Gastroesophageal sphincter (tissue), 4 donors: ENCODE measurements at regions not wholly inside any gene's neighbourhood (a gene's known extent, or its start where the extent isn't known, plus 50 kb on each side); places are given as distances from the start of the nearest gene placed in this dataset.
"Not testable (repeated sequence)": the region's sequence is repeated elsewhere in the genome, so short reads cannot be mapped to it uniquely, and the experiment has no call there.

Experiments
- ATAC-seq: fragments of 150-250 bp; one replicate; pipeline ENCODE4 v1.9.1; 2016; ENCODE audit warnings: mild to moderate bottlenecking, moderate library complexity
- H3K27ac ChIP-seq, 4 donors: fragments of 200-600 bp; sonication (generic) in 3 of 4; 1 replicate in 3 of 4; 2 replicates in 1 of 4; pipeline ENCODE4 v1.5.1; 2016 to 2019
- H3K27me3 ChIP-seq: fragments of 200-600 bp; sonication (generic); one replicate; pipeline ENCODE4 v1.5.1; 2019
- H3K36me3 ChIP-seq, 2 donors: fragments of 200-600 bp; sonication (generic); one replicate each; pipeline ENCODE4 v1.5.1; 2019; ENCODE audit warnings: control low read depth in 1 of 2
- H3K4me1 ChIP-seq, 3 donors: fragments of 200-600 bp; sonication (generic); 1 replicate in 2 of 3; 2 replicates in 1 of 3; pipeline ENCODE4 v1.5.1; 2016 to 2019; ENCODE audit warnings: control low read depth in 2 of 3
- H3K4me3 ChIP-seq, 2 donors: fragments of 200-600 bp; sonication (generic); one replicate each; pipeline ENCODE4 v1.5.1; 2019; ENCODE audit warnings: mild to moderate bottlenecking in 1 of 2, moderate library complexity in 1 of 2
- H3K9me3 ChIP-seq, 3 donors: fragments of 200-600 bp; sonication (generic); one replicate each; pipeline ENCODE4 v1.5.1; 2017 to 2019; ENCODE audit warnings: control low read depth in 2 of 3
- EP300 ChIP-seq: sonication (generic); formaldehyde crosslinking; IDR thresholded peaks from one replicate; pipeline ENCODE4 v1.6.1; 2017; ENCODE audit warnings: antibody characterized with exemption, mild to moderate bottlenecking
- POLR2A ChIP-seq, 2 donors: fragments of 450-650 bp; IDR thresholded peaks; one replicate each; pipeline ENCODE4 v1.6.1; 2017; ENCODE audit warnings: antibody characterized with exemption in 2 of 2, mild to moderate bottlenecking in 2 of 2, moderate library complexity in 1 of 2
- POLR2AphosphoS5 ChIP-seq: sonication (generic); formaldehyde crosslinking; IDR thresholded peaks from one replicate; pipeline ENCODE4 v1.6.1; 2017; ENCODE audit warnings: antibody characterized with exemption
- WGBS, 2 donors: methylation state at CpG; one replicate each; pipeline ENCODE4 v1.1.5; 2018; ENCODE audit warnings: low coverage in 1 of 2; 5-methylcytosine and 5-hydroxymethylcytosine counted together
- TF ChIP-seq, protein P1 (sequence below), 4 experiments: fragments of 200-600 bp in 2 of 4; fragments of 450-650 bp in 2 of 4; sonication (generic) in 1 of 4; IDR thresholded peaks; one replicate each; pipeline ENCODE4 v1.5.1; 2017 to 2019; ENCODE audit warnings: antibody characterized with exemption in 4 of 4, mild to moderate bottlenecking in 2 of 4, moderate library complexity in 2 of 4

DNA sequence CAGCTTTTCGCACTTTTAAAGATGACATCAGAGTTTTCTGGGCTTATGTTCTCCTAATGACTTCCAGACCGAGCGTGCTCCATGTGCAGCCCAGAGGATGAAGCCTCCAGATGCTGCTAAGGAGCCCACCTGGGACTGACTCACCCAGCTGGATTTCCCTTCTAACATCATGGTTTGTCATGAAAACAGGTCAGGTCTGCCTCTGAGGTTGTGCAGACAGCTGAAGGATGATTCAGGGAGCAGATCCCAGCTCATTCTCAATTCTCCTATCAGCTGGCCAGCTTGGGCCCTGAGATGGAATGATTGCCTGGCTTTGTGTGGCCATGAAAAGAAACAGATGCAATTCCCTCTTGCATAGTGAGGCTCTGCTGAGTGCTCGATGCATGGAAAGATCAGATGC lies 123.9 kb upstream of the DUSP10 start:
- Histone ChIP-seq H3K27me3 (no peaks in the 10 kb centered on the region), H3K4me3 (no peak overlapping the region), H3K27ac (no peak overlapping the region), H3K9me3 (no peaks in the 10 kb centered on the region), H3K36me3 (no peaks in the 10 kb centered on the region), H3K4me1 (no peaks in the 10 kb centered on the region)
- WGBS, 2 donors: 100% methylated on average over 1 to 3 of the region's 4 CpGs
- no peak for TF ChIP-seq EP300
- TF ChIP-seq, protein P1, sequence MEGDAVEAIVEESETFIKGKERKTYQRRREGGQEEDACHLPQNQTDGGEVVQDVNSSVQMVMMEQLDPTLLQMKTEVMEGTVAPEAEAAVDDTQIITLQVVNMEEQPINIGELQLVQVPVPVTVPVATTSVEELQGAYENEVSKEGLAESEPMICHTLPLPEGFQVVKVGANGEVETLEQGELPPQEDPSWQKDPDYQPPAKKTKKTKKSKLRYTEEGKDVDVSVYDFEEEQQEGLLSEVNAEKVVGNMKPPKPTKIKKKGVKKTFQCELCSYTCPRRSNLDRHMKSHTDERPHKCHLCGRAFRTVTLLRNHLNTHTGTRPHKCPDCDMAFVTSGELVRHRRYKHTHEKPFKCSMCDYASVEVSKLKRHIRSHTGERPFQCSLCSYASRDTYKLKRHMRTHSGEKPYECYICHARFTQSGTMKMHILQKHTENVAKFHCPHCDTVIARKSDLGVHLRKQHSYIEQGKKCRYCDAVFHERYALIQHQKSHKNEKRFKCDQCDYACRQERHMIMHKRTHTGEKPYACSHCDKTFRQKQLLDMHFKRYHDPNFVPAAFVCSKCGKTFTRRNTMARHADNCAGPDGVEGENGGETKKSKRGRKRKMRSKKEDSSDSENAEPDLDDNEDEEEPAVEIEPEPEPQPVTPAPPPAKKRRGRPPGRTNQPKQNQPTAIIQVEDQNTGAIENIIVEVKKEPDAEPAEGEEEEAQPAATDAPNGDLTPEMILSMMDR (IDR thresholded peaks at IDR 0.05): no peak
- no peak for TF ChIP-seq POLR2A (IDR thresholded peaks at IDR 0.05)
- no peak for TF ChIP-seq POLR2AphosphoS5
- ATAC-seq: no peak

DNA sequence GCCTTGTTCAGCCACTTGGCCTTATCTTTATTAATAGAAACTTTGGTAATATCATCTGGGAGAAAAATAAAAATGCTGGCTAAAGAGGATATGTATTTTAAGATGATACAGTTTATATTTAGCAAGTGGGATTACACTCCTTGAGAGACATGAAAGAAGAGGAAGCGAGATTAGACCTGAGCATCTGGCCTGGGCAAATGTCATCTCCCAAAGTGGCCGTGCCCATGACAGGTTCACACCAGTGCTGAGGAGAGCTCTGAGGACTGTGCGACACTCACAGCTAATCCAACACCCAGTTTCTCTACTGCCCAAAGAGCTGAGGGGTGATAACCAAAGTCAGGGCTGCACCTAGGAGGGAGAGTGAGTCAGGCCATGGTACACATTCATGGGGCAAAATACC lies 121.7 kb upstream of the DUSP10 start:
- Histone ChIP-seq H3K4me3 (no peak overlapping the region), H3K27me3 (no peaks in the 10 kb centered on the region), H3K36me3 (no peaks in the 10 kb centered on the region), H3K9me3 (no peaks in the 10 kb centered on the region), H3K27ac (no peak overlapping the region), H3K4me1 (no peaks in the 10 kb centered on the region)
- 87% methylated on average over 3 of the region's 3 CpGs; no CpG with 5 or more reads in 1 of the 2 donors for WGBS, 2 donors
- TF ChIP-seq EP300 (no peak), POLR2AphosphoS5 (no peak), POLR2A (IDR thresholded peaks at IDR 0.05) (no peak)
- TF ChIP-seq, protein P1 (IDR thresholded peaks at IDR 0.05): no peak
- no peak for ATAC-seq

DNA sequence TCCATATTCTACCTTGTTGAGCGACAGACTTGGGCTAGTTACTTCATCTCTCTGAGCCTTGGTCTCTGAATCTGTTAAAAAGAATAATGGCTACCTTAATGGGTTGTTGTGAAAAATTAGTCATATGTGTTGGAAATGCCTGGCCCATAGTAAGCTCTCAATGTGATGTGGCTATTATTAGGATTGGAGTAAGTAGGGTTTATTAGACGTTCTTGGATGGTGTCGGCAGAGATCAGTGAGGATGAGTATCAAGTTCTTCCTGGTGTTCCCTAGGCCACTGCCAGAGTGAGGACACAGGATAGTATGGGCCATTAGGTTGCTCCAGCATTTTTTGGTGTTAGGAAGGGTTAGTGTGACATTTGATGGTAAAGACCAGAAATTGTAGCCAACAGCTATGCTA lies 121.1 kb upstream of the DUSP10 start:
- 85 to 86% methylated on average over 3 of the region's 3 CpGs for WGBS, 2 donors
- TF ChIP-seq, protein P1 (IDR thresholded peaks at IDR 0.05): no peak
- TF ChIP-seq POLR2A (IDR thresholded peaks at IDR 0.05) (no peak), POLR2AphosphoS5 (no peak), EP300 (no peak)
- Histone ChIP-seq H3K4me1 (no peaks in the 10 kb centered on the region), H3K4me3 (no peak overlapping the region), H3K9me3 (no peaks in the 10 kb centered on the region), H3K27me3 (no peaks in the 10 kb centered on the region), H3K27ac (no peak overlapping the region), H3K36me3 (no peaks in the 10 kb centered on the region)
- no peak for ATAC-seq

DNA sequence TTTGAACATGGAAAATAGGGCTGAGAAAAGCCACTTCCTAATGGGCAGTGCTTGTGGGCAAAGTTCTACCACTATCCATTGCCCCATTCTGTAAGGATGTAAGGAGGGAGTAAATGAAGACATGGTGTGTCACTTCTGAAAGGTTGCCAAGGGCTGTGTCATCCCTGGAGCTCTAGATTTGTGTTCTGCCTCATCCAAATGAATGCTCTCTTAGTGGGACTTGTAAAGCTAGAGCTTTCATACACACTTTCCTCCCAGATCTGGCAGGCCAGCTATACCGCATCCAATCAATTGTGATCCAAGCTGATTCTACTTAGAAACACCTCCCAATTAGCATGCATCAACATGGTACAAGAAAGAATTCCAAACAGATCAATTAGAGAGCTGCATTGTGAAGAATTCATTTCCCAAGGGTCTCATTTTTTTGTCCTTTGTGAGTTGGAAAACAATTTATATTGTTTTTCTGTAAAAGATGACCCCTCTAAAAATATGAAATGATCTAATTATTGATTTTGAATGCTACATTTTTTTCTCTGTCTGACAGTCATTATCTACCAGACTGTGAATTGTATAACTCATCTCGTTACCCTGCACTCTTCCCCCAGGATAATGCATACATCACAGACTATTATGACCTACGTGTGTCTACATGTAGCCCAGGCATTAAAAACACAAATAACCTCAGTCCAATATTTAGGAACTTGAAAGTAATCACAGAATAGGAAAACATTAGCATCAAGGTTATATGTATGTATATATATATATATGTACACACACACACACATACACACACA lies 117.1 kb upstream of the DUSP10 start:
- ATAC-seq: no peak
- no peak overlapping the region for H3K27ac ChIP-seq
- no peaks in the 10 kb centered on the region for H3K27me3 ChIP-seq
- no peaks in the 10 kb centered on the region for H3K36me3 ChIP-seq
- WGBS, 2 donors: 88 to 94% methylated on average over 2 to 3 of the region's 3 CpGs
- no peaks in the 10 kb centered on the region for H3K4me1 ChIP-seq
- H3K9me3 ChIP-seq: no peaks in the 10 kb centered on the region
- no peak for TF ChIP-seq POLR2AphosphoS5
- TF ChIP-seq EP300: no peak
- TF ChIP-seq, protein P1 (IDR thresholded peaks at IDR 0.05): no peak
- no peak for TF ChIP-seq POLR2A (IDR thresholded peaks at IDR 0.05)
- no peak overlapping the region for H3K4me3 ChIP-seq

DNA sequence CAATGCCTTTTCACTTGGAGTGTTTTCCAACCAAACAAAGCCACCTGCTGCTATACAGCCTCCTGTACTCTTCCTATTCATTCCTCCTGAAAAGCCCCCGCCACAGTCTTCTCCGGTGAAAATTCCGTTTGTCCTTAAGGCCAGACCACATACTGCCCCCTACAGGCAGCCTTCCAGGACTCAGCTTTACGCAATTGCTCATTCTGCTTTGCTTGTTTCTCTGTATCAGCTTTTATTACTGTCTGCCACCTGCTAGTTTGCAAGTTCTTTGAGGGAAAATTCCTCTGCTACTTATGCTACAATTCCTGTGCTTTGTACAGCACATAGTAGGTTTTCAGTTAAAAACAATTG lies 115.2 kb upstream of the DUSP10 start:
- not testable (repeated sequence) for H3K27me3 ChIP-seq, H3K4me1 ChIP-seq, H3K36me3 ChIP-seq, H3K27ac ChIP-seq, H3K9me3 ChIP-seq, ATAC-seq, H3K4me3 ChIP-seq
- WGBS, 2 donors: 59% methylated on average over 4 of the region's 4 CpGs; no CpG with 5 or more reads in 1 of the 2 donors
